ENCODE measurements at regions not wholly inside any gene's neighbourhood (a gene's known extent, or its start where the extent isn't known, plus 50 kb on each side); places are given as distances from the start of the nearest gene placed in this dataset.
A peak's percentile ranks its signal among the peaks of the same experiment; 100 is the strongest.
"Not testable (repeated sequence)": the region's sequence is repeated elsewhere in the genome, so short reads cannot be mapped to it uniquely, and the experiment has no call there.

- DNase-seq (ENCODE audit: low spot score) = not testable (repeated sequence)
Measured at GRCh38 chrX:149420566-149420965, 84.5 kb downstream of the IDS start.

- no peak for DNase-seq (ENCODE audit: low spot score)
Measured at GRCh38 chrX:149398027-149398426, 107.1 kb downstream of the IDS start.

GRCh38 chrX:149392921-149393320 lies 112.2 kb downstream of the IDS start:
- no peak for DNase-seq (ENCODE audit: low spot score)

GRCh38 chrX:149383852-149384251 lies 121.3 kb downstream of the IDS start:
- no peak for DNase-seq (ENCODE audit: low spot score)

- DNase-seq (ENCODE audit: low spot score) = no peak
Measured at GRCh38 chrX:149374751-149375150, 130.4 kb downstream of the IDS start.

GRCh38 chrX:149372866-149373265 lies 132.2 kb downstream of the IDS start:
- DNase-seq (ENCODE audit: low spot score) = no peak

- DNase-seq (ENCODE audit: low spot score) = no peak
Measured at GRCh38 chrX:149371986-149372385, 133.1 kb downstream of the IDS start.

- DNase-seq (ENCODE audit: low spot score) = no peak
Measured at GRCh38 chrX:149370097-149370496, 135.0 kb downstream of the IDS start.

- DNase-seq (ENCODE audit: low spot score) = no peak
Measured at GRCh38 chrX:149365552-149365951, 139.6 kb downstream of the IDS start.

- DNase-seq (ENCODE audit: low spot score) = no peak
Measured at GRCh38 chrX:149365061-149365460, 140.0 kb downstream of the IDS start.

- no peak for DNase-seq (ENCODE audit: low spot score)
Measured at GRCh38 chrX:149363965-149364364, 141.1 kb downstream of the IDS start.

GRCh38 chrX:149346306-149346705 lies 158.8 kb downstream of the IDS start:
- no peak for DNase-seq (ENCODE audit: low spot score)

- DNase-seq (ENCODE audit: low spot score) = no peak
Measured at GRCh38 chrX:149322316-149322715, 182.8 kb downstream of the IDS start.

GRCh38 chrX:149313871-149314371 lies 191.2 kb downstream of the IDS start:
- no peak for DNase-seq (ENCODE audit: low spot score)

- DNase-seq (ENCODE audit: low spot score) = no peak
Measured at GRCh38 chrX:149312988-149313387, 192.1 kb downstream of the IDS start.

GRCh38 chrX:149312097-149312496 lies 193.0 kb downstream of the IDS start:
- DNase-seq (ENCODE audit: low spot score) = no peak

- no peak for DNase-seq (ENCODE audit: low spot score)
Measured at GRCh38 chrX:149302705-149303104, 202.4 kb downstream of the IDS start.

GRCh38 chrX:149298111-149298510 lies 207.0 kb downstream of the IDS start:
- no peak for DNase-seq (ENCODE audit: low spot score)

- no peak for DNase-seq (ENCODE audit: low spot score)
Measured at GRCh38 chrX:149296092-149296491, 209.0 kb downstream of the IDS start.

GRCh38 chrX:149286940-149287349 lies 218.2 kb downstream of the IDS start:
- DNase-seq (ENCODE audit: low spot score) = peak; percentile 7

- DNase-seq (ENCODE audit: low spot score) = no peak
Measured at GRCh38 chrX:149284616-149285015, 220.5 kb downstream of the IDS start.

- no peak for DNase-seq (ENCODE audit: low spot score)
Measured at GRCh38 chrX:149283853-149284252, 221.3 kb downstream of the IDS start.

- no peak for DNase-seq (ENCODE audit: low spot score)
Measured at GRCh38 chrX:149282909-149283308, 222.2 kb downstream of the IDS start.

- DNase-seq (ENCODE audit: low spot score) = no peak
Measured at GRCh38 chrX:149280011-149280410, 225.1 kb downstream of the IDS start.

GRCh38 chrX:149275836-149276235 lies 229.3 kb downstream of the IDS start:
- no peak for DNase-seq (ENCODE audit: low spot score)

All from putamen (tissue), 1 donor.